ENCODE measurements at regions not wholly inside any gene's neighbourhood (a gene's known extent, or its start where the extent isn't known, plus 50 kb on each side); places are given as distances from the start of the nearest gene placed in this dataset.

GRCh38 chr13:86193281-86193680, 394.1 kb upstream of the SLITRK6 start:
- no peak for FAIRE-seq
- 91% methylated on average over 1 of the region's 1 CpG; no CpG with 5 or more reads in 1 of the 2 experiments for WGBS, 2 experiments (ENCODE audit: extremely low coverage in 1 of 2, insufficient coverage in 1 of 2, insufficient read length in 1 of 2, insufficient replicate concordance in 2 of 2, low coverage in 1 of 2, low lambda C conversion rate in 2 of 2, missing lambda C conversion rate in 1 of 2)
- CTCF ChIA-PET (ENCODE audit: partially characterized antibody), result interaction anchor here (0.6 kb wide), 1 partner anchor 232 kb away, joined by 3 read pairs; no protein-coding TSS in a partner anchor
- Histone ChIP-seq H4K8ac (ENCODE audit: extremely low read depth, insufficient read depth, low read length) (no peak overlapping the region), H4K91ac (replicated peaks; ENCODE audit: insufficient read length, low read length) (no peak overlapping the region), H3K14ac (ENCODE audit: insufficient read length) (no peak overlapping the region), H3K9ac (replicated peaks in 1 of 4; ENCODE audit: extremely low read depth in 1 of 4, low read depth in 3 of 4, low read length in 3 of 4) (no peak overlapping the region), H3K23me2 (ENCODE audit: low read depth, low read length) (no peaks in the 10 kb centered on the region), H2BK12ac (ENCODE audit: low read depth, low read length) (no peak overlapping the region), H2BK120ac (replicated peaks; ENCODE audit: low read depth, low read length) (no peak overlapping the region), H4K20me1 (replicated peaks in 1 of 2; ENCODE audit: control insufficient read depth in 1 of 2, insufficient read depth in 2 of 2, low read length in 2 of 2) (no peaks in the 10 kb centered on the region), H4K5ac (ENCODE audit: insufficient read length, low read depth, low read length) (no peak overlapping the region), H3K27me3 (replicated peaks in 1 of 4; ENCODE audit: control insufficient read depth in 3 of 4, extremely low read depth in 1 of 4, insufficient read depth in 3 of 4, low read length in 3 of 4) (no peaks in the 10 kb centered on the region), H3K27ac (ENCODE audit: low read depth, low read length) (no peak overlapping the region), H3K79me1 (ENCODE audit: low read depth, low read length) (no peaks in the 10 kb centered on the region), H3K9me3 (ENCODE audit: insufficient read depth in 2 of 2, low read depth in 1 of 2, low read length in 1 of 2) (no peaks in the 10 kb centered on the region), H3K56ac (replicated peaks; ENCODE audit: insufficient read length, low read depth, low read length) (no peak overlapping the region), H3K4me3 (ENCODE audit: extremely low read depth in 1 of 4, insufficient read depth in 2 of 4, low read depth in 3 of 4, low read length in 4 of 4) (no peak overlapping the region), H3K4ac (replicated peaks; ENCODE audit: insufficient read length, low read depth, low read length) (no peak overlapping the region), H2BK15ac (ENCODE audit: low read length) (no peak overlapping the region), H3K4me2 (ENCODE audit: insufficient read depth in 1 of 2, low read depth in 2 of 2, low read length in 2 of 2) (no peak overlapping the region), H3K23ac (ENCODE audit: insufficient read length) (no peak overlapping the region), H3K4me1 (replicated peaks in 1 of 4; ENCODE audit: control insufficient read depth in 3 of 4, insufficient read depth in 4 of 4, low read length in 3 of 4) (no peaks in the 10 kb centered on the region), H3K18ac (ENCODE audit: extremely low read depth, low read length) (no peak overlapping the region), H2AFZ (ENCODE audit: low read length) (no peak overlapping the region), H2BK5ac (ENCODE audit: low read depth, low read length) (no peak overlapping the region), H3K36me3 (ENCODE audit: control insufficient read depth in 2 of 4, insufficient read depth in 4 of 4, low read length in 3 of 4) (no peaks in the 10 kb centered on the region), H2AK5ac (ENCODE audit: low read depth, low read length) (no peak overlapping the region), H3K79me2 (ENCODE audit: control insufficient read depth in 1 of 2, insufficient read depth in 2 of 2, low read length in 2 of 2) (no peaks in the 10 kb centered on the region), H2BK20ac (ENCODE audit: low read length) (no peak overlapping the region)
- TF ChIP-seq, protein P1, sequence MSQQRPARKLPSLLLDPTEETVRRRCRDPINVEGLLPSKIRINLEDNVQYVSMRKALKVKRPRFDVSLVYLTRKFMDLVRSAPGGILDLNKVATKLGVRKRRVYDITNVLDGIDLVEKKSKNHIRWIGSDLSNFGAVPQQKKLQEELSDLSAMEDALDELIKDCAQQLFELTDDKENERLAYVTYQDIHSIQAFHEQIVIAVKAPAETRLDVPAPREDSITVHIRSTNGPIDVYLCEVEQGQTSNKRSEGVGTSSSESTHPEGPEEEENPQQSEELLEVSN (IDR thresholded peaks at IDR 0.05), result no peak
- TF ChIP-seq HDAC6 (IDR thresholded peaks at IDR 0.05; ENCODE audit: low read depth, low read length), result no peak
- no peak for TF ChIP-seq MAFK (IDR thresholded peaks at IDR 0.05; ENCODE audit: low read depth, low read length)
- no peak for TF ChIP-seq SIRT6 (IDR thresholded peaks at IDR 0.05; ENCODE audit: low read length)
- TF ChIP-seq JUND (IDR thresholded peaks at IDR 0.05; ENCODE audit: low read length), result no peak
- no peak for TF ChIP-seq TAF7 (optimal IDR thresholded peaks at IDR 0.05; ENCODE audit: borderline replicate concordance, low read depth, low read length)
- no peak for TF ChIP-seq CHD2 (IDR thresholded peaks at IDR 0.05; ENCODE audit: low read length)
- no peak for TF ChIP-seq SIX5 (IDR thresholded peaks at IDR 0.05; ENCODE audit: low read depth, low read length)
- TF ChIP-seq EP300 (IDR thresholded peaks at IDR 0.05; ENCODE audit: borderline replicate concordance in 1 of 2, low read depth in 2 of 2, low read length in 2 of 2), result no peak
- no peak for TF ChIP-seq KDM4A (IDR thresholded peaks at IDR 0.05; ENCODE audit: low read depth, low read length, severe bottlenecking)
- POLR2A ChIA-PET (ENCODE audit: partially characterized antibody), result no interaction called here
- DNase-seq (ENCODE audit: low read depth in 1 of 2, low spot score in 2 of 2), result no peak
